ENCODE measurements at regions not wholly inside any gene's neighbourhood (a gene's known extent, or its start where the extent isn't known, plus 50 kb on each side); places are given as distances from the start of the nearest gene placed in this dataset.
"Not testable (repeated sequence)": the region's sequence is repeated elsewhere in the genome, so short reads cannot be mapped to it uniquely, and the experiment has no call there.

- no peaks in the 10 kb centered on the region for H3K36me3 ChIP-seq (ENCODE audit: control insufficient read depth, insufficient read depth, low read length)
Measured at GRCh38 chr2:22153931-22154613, 1030.3 kb downstream of the TDRD15 start.

DNA sequence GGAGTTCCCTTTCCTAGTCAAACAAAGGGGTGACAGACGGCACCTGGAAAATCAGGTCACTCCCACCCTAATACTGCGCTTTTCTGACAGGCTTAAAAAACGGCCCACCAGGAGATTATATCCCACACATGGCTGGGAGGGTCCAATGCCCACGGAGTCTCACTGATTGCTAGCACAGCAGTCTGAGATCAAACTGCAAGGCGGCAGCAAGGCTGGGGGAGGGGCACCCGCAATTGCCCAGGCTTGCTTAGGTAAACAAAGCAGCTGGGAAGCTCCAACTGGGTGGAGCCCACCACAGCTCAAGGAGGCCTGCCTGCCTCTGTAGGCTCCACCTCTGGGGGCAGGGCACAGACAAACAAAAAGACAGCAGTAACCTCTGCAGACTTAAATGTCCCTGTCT is 1032.9 kb downstream of the TDRD15 start:
- H3K9me3 ChIP-seq (ENCODE audit: control insufficient read depth, insufficient read depth, low read depth, low read length); H3K27ac ChIP-seq (ENCODE audit: low read depth, low read length); H3K4me3 ChIP-seq (ENCODE audit: low read depth, low read length): not testable (repeated sequence)

More at GRCh38 chr2:22153931-22154613, 1030.3 kb downstream of the TDRD15 start:
- Histone ChIP-seq H3K27ac (ENCODE audit: low read depth, low read length) (no peak overlapping the region), H3K4me1 (ENCODE audit: control insufficient read depth, insufficient read depth, low read length) (no peaks in the 10 kb centered on the region), H3K27me3 (ENCODE audit: control insufficient read depth, insufficient read depth, low read length) (no peaks in the 10 kb centered on the region), H3K4me3 (ENCODE audit: low read depth, low read length) (no peak overlapping the region), H3K9ac (ENCODE audit: low read length) (no peak overlapping the region), H3K9me3 (ENCODE audit: control insufficient read depth, insufficient read depth, low read depth, low read length) (peaks cover 12% of the 10 kb centered on the region; the same call in 1 of the 2 replicates)

GRCh38 chr2:22167256-22167655 is 1043.5 kb downstream of the TDRD15 start:
- Histone ChIP-seq H3K9ac (ENCODE audit: low read length) (no peak overlapping the region), H3K27ac (ENCODE audit: low read depth, low read length) (no peak overlapping the region), H3K4me3 (ENCODE audit: low read depth, low read length) (no peak overlapping the region), H3K27me3 (ENCODE audit: control insufficient read depth, insufficient read depth, low read length) (no peaks in the 10 kb centered on the region), H3K9me3 (ENCODE audit: control insufficient read depth, insufficient read depth, low read depth, low read length) (no peaks in the 10 kb centered on the region; the same call in 1 of the 2 replicates), H3K4me1 (ENCODE audit: control insufficient read depth, insufficient read depth, low read length) (no peaks in the 10 kb centered on the region), H3K36me3 (ENCODE audit: control insufficient read depth, insufficient read depth, low read length) (no peaks in the 10 kb centered on the region)

More for the DNA sequence above, 1032.9 kb downstream of the TDRD15 start:
- H3K9ac ChIP-seq (ENCODE audit: low read length); H3K27me3 ChIP-seq (ENCODE audit: control insufficient read depth, insufficient read depth, low read length); H3K4me1 ChIP-seq (ENCODE audit: control insufficient read depth, insufficient read depth, low read length); H3K36me3 ChIP-seq (ENCODE audit: control insufficient read depth, insufficient read depth, low read length): not testable (repeated sequence)

DNA sequence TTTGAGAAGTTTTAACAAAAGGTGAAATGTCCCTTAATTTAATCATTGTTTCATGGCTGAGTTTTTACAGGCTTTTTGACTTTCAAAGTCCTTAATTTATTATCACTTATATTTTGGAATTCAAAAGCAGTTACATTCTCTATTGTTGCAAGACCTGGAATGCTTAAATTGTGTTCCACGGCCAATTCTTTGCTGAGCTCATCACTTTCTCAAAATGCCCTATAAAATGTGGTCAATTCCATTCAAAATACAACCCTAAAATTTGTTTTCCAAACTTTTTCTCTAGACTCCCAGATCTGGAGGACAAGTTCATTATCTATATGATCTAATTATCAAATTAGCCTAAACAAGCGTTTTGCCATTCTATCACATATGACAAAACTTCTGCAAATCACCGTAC is 1051.2 kb downstream of the TDRD15 start:
- Histone ChIP-seq H3K36me3 (ENCODE audit: control insufficient read depth, insufficient read depth, low read length) (no peaks in the 10 kb centered on the region), H3K27me3 (ENCODE audit: control insufficient read depth, insufficient read depth, low read length) (no peaks in the 10 kb centered on the region), H3K4me1 (ENCODE audit: control insufficient read depth, insufficient read depth, low read length) (no peaks in the 10 kb centered on the region), H3K4me3 (ENCODE audit: low read depth, low read length) (no peak overlapping the region), H3K27ac (ENCODE audit: low read depth, low read length) (no peak overlapping the region), H3K9ac (ENCODE audit: low read length) (no peak overlapping the region), H3K9me3 (ENCODE audit: control insufficient read depth, insufficient read depth, low read depth, low read length) (peaks cover 2% of the 10 kb centered on the region; the same call in 1 of the 2 replicates)

DNA sequence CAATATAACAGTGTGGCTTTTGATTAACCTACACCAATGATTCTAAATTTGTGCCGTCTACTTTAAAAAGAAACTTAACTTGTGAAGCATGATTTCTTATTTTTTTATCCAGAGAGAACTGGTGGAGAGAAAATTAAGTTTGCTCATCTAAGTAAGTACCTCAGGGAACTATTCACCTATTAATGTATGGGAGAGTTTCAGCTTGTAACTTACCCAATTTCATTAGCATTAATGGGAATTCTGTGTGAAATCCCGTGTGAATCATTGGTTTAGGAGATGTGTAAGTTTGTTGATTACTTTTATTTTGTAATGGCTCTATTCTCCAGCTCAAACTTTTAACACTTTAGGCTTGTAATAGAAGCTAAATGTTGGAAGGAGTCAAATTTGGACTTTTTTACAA is 1061.5 kb downstream of the TDRD15 start:
- 0 out of 2 replicates have a peak, but pooled peaks cover 2% of the 10 kb centered on the region for H3K9me3 ChIP-seq (ENCODE audit: control insufficient read depth, insufficient read depth, low read depth, low read length)

DNA sequence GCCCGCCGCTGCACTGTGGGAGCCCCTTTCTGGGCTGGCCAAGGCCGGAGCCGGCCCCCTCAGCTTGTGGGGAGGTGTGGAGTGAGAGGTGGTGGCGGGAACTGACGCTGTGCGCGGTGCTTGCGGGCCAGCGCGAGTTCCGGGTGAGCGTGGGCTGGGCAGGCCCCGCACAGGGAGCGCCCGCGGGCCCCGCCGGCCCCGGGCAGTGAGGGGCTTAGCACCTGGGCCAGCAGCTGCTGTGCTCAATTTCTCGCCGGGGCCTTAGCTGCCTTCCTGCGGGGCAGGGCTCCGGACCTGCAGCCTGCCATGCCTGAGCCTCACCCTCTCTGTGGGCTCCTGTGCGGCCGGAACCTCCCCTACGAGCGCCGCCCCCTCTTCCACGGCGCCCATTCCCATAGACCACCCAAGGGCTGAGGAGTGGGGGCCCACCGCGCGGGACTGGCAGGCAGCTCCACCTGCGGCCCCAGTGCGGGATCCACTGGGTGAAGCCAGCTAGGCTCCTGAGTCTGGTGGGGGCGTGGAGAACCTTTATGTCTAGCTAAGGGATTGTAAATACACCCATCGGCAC is 1062.6 kb downstream of the TDRD15 start:
- not testable (repeated sequence) for H3K9ac ChIP-seq (ENCODE audit: low read length); H3K27me3 ChIP-seq (ENCODE audit: control insufficient read depth, insufficient read depth, low read length); H3K36me3 ChIP-seq (ENCODE audit: control insufficient read depth, insufficient read depth, low read length); H3K4me1 ChIP-seq (ENCODE audit: control insufficient read depth, insufficient read depth, low read length); H3K4me3 ChIP-seq (ENCODE audit: low read depth, low read length); H3K9me3 ChIP-seq (ENCODE audit: control insufficient read depth, insufficient read depth, low read depth, low read length); H3K27ac ChIP-seq (ENCODE audit: low read depth, low read length)

More for the DNA sequence above, 1061.5 kb downstream of the TDRD15 start:
- Histone ChIP-seq H3K36me3 (ENCODE audit: control insufficient read depth, insufficient read depth, low read length) (no peaks in the 10 kb centered on the region), H3K4me1 (ENCODE audit: control insufficient read depth, insufficient read depth, low read length) (no peaks in the 10 kb centered on the region), H3K27me3 (ENCODE audit: control insufficient read depth, insufficient read depth, low read length) (no peaks in the 10 kb centered on the region), H3K9ac (ENCODE audit: low read length) (no peak overlapping the region), H3K4me3 (ENCODE audit: low read depth, low read length) (no peak overlapping the region), H3K27ac (ENCODE audit: low read depth, low read length) (no peak overlapping the region)

GRCh38 chr2:22189893-22190480 is 1066.2 kb downstream of the TDRD15 start:
- Histone ChIP-seq H3K27me3 (ENCODE audit: control insufficient read depth, insufficient read depth, low read length) (no peaks in the 10 kb centered on the region; the same call in 1 of the 2 replicates), H3K4me1 (ENCODE audit: control insufficient read depth, insufficient read depth, low read length) (peaks cover 14% of the 10 kb centered on the region), H3K9me3 (ENCODE audit: control insufficient read depth, insufficient read depth, low read depth, low read length) (0 out of 2 replicates have a peak, but pooled peaks cover 2% of the 10 kb centered on the region), H3K9ac (ENCODE audit: low read length) (no peak overlapping the region), H3K36me3 (ENCODE audit: control insufficient read depth, insufficient read depth, low read length) (no peaks in the 10 kb centered on the region), H3K4me3 (ENCODE audit: low read depth, low read length) (no peak overlapping the region), H3K27ac (ENCODE audit: low read depth, low read length) (no peak overlapping the region)

- H3K27me3 ChIP-seq (ENCODE audit: control insufficient read depth, insufficient read depth, low read length), result no peaks in the 10 kb centered on the region; the same call in 1 of the 2 replicates
- H3K4me3 ChIP-seq (ENCODE audit: low read depth, low read length), result no peak overlapping the region
- H3K27ac ChIP-seq (ENCODE audit: low read depth, low read length), result no peak overlapping the region
- H3K9ac ChIP-seq (ENCODE audit: low read length), result no peak overlapping the region
- H3K4me1 ChIP-seq (ENCODE audit: control insufficient read depth, insufficient read depth, low read length), result peaks cover 16% of the 10 kb centered on the region
- no peaks in the 10 kb centered on the region for H3K9me3 ChIP-seq (ENCODE audit: control insufficient read depth, insufficient read depth, low read depth, low read length)
- H3K36me3 ChIP-seq (ENCODE audit: control insufficient read depth, insufficient read depth, low read length), result no peaks in the 10 kb centered on the region
Measured at GRCh38 chr2:22194218-22194617, 1070.5 kb downstream of the TDRD15 start.

DNA sequence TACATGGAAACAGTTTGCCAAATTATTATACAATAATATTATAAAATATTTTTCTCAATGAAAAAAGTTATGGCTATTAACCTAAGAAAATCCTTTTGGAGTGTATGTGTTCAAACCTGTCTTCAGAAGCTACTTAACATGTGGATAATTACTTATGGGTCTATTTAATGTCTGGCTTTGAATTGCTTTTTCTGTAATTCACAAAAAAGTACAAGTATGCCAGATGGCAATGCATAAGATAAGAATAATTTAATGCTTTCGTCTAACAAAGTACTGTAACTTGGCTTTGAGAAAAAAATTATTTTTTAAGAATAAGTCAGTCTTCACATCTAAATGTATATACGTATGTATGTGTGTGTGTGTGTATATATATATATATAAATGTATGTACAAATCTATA is 1073.0 kb downstream of the TDRD15 start:
- Histone ChIP-seq H3K27ac (ENCODE audit: low read depth, low read length) (no peak overlapping the region), H3K9me3 (ENCODE audit: control insufficient read depth, insufficient read depth, low read depth, low read length) (no peaks in the 10 kb centered on the region), H3K36me3 (ENCODE audit: control insufficient read depth, insufficient read depth, low read length) (no peaks in the 10 kb centered on the region), H3K4me3 (ENCODE audit: low read depth, low read length) (no peak overlapping the region), H3K4me1 (ENCODE audit: control insufficient read depth, insufficient read depth, low read length) (peaks cover 16% of the 10 kb centered on the region), H3K9ac (ENCODE audit: low read length) (no peak overlapping the region), H3K27me3 (ENCODE audit: control insufficient read depth, insufficient read depth, low read length) (no peaks in the 10 kb centered on the region; the same call in 1 of the 2 replicates)

DNA sequence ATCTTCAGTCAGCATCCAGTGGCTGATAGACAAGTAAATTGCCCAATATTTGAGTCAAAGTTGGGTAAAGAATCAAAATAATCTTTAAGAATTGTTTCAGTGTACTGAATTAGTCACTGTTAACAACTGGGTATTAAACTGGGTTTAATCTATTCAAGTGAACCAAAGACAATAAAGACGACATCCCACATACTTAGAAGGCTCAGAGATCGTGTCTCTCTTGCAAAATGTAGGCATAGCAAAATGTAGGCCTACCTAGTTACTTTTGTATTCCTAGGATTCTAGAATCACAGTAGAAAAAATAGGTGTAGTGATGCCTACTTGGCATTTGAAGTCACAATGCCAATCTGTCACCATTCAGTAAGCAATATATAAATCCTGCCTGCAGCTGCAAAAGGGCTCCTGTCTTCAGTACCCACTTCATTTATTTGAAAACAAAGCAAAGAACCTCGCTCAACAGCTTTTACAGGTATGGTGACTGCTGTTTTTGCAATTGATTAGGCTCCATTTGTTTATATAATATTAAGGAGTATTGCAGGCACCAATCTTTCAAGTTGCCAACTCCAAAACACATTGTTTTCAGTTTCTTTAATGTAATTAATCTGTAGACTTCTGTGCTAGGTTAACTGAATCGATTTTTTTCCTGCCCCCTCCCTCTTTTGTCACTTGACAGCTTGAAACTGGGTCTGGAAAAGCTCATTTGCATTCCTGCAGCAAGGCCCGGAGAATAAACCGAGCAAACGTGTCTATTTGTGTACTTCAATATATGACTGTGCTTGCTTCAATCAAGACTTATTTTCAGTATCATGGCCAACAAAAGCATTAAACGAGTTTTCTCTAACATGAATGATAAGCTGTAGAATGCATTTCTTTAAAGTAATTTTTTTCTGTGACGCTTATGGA is 1074.9 kb downstream of the TDRD15 start:
- Histone ChIP-seq H3K27ac (ENCODE audit: low read depth, low read length) (no peak overlapping the region), H3K4me1 (ENCODE audit: control insufficient read depth, insufficient read depth, low read length) (peaks cover 14% of the 10 kb centered on the region), H3K27me3 (ENCODE audit: control insufficient read depth, insufficient read depth, low read length) (no peaks in the 10 kb centered on the region), H3K9me3 (ENCODE audit: control insufficient read depth, insufficient read depth, low read depth, low read length) (no peaks in the 10 kb centered on the region), H3K9ac (ENCODE audit: low read length) (no peak overlapping the region), H3K36me3 (ENCODE audit: control insufficient read depth, insufficient read depth, low read length) (no peaks in the 10 kb centered on the region), H3K4me3 (ENCODE audit: low read depth, low read length) (no peak overlapping the region)

Data from HUES6 (cell line).